ENCODE measurements at regions not wholly inside any gene's neighbourhood (a gene's known extent, or its start where the extent isn't known, plus 50 kb on each side); places are given as distances from the start of the nearest gene placed in this dataset.
A peak's percentile ranks its signal among the peaks of the same experiment; 100 is the strongest.

GRCh38 chr7:106177738-106178592 is 65.9 kb upstream of the SYPL1 start:
- no peak overlapping the region for H3K27ac Mint-ChIP-seq
- ATAC-seq (no peak), DNase-seq (no peak)
- Histone ChIP-seq H3K9me3 (ENCODE audit: control insufficient read depth, insufficient read depth, low read length) (no peaks in the 10 kb centered on the region), H3K27ac (ENCODE audit: low read length) (no peak overlapping the region), H3K4me1 (ENCODE audit: control insufficient read depth, insufficient read depth, low read length) (peaks cover 2% of the 10 kb centered on the region), H3K4me3 (ENCODE audit: low read length) (no peak overlapping the region), H3K36me3 (ENCODE audit: control insufficient read depth, insufficient read depth, low read length) (no peaks in the 10 kb centered on the region), H3K27me3 (ENCODE audit: control insufficient read depth, insufficient read depth, low read length) (peaks cover 4% of the 10 kb centered on the region)
- peaks cover 17 to 19% of the 10 kb centered on the region in 2 donors for H3K27me3 Mint-ChIP-seq (ENCODE audit: low read depth in 2 of 2)
- no peaks in the 10 kb centered on the region for H3K9me3 Mint-ChIP-seq
- 73% methylated on average over 10 of the region's 11 CpGs for WGBS (ENCODE audit: insufficient coverage)
- no peaks in the 10 kb centered on the region for H3K36me3 Mint-ChIP-seq
- TF ChIP-seq CTCF (IDR thresholded peaks at IDR 0.05): no peak
- H3K4me3 Mint-ChIP-seq: no peak overlapping the region
- no peaks in the 10 kb centered on the region for H3K4me1 Mint-ChIP-seq
- intact Hi-C loops (cut with micrococcal nuclease): loop anchor here (2.0 kb wide), 1 partner anchor 189 kb away; no protein-coding TSS in a partner anchor

GRCh38 chr7:106177300-106177690 is 65.2 kb upstream of the SYPL1 start:
- Histone ChIP-seq H3K4me1 (ENCODE audit: control insufficient read depth, insufficient read depth, low read length) (peaks cover 2% of the 10 kb centered on the region), H3K27me3 (ENCODE audit: control insufficient read depth, insufficient read depth, low read length) (peaks cover 4% of the 10 kb centered on the region), H3K9me3 (ENCODE audit: control insufficient read depth, insufficient read depth, low read length) (no peaks in the 10 kb centered on the region), H3K27ac (ENCODE audit: low read length) (no peak overlapping the region), H3K36me3 (ENCODE audit: control insufficient read depth, insufficient read depth, low read length) (no peaks in the 10 kb centered on the region), H3K4me3 (ENCODE audit: low read length) (no peak overlapping the region)
- no peak for DNase-seq
- H3K27ac Mint-ChIP-seq: no peak overlapping the region
- no peaks in the 10 kb centered on the region for H3K9me3 Mint-ChIP-seq
- H3K4me3 Mint-ChIP-seq: no peak overlapping the region
- no peak for ATAC-seq
- 82% methylated on average over 4 of the region's 4 CpGs for WGBS (ENCODE audit: insufficient coverage)
- H3K27me3 Mint-ChIP-seq (ENCODE audit: low read depth in 2 of 2): peaks cover 17 to 19% of the 10 kb centered on the region in 2 donors
- no peaks in the 10 kb centered on the region for H3K36me3 Mint-ChIP-seq
- intact Hi-C loops (cut with micrococcal nuclease): loop anchor here (2.0 kb wide), 1 partner anchor 190 kb away; no protein-coding TSS in a partner anchor
- TF ChIP-seq CTCF (IDR thresholded peaks at IDR 0.05): no peak
- H3K4me1 Mint-ChIP-seq: no peaks in the 10 kb centered on the region

- peaks cover 18 to 19% of the 10 kb centered on the region in 2 donors for H3K27me3 Mint-ChIP-seq (ENCODE audit: low read depth in 2 of 2)
- peaks cover 2% of the 10 kb centered on the region for H3K4me1 ChIP-seq (ENCODE audit: control insufficient read depth, insufficient read depth, low read length)
- H3K27me3 ChIP-seq (ENCODE audit: control insufficient read depth, insufficient read depth, low read length): peaks cover 4% of the 10 kb centered on the region
- no peaks in the 10 kb centered on the region for H3K36me3 ChIP-seq (ENCODE audit: control insufficient read depth, insufficient read depth, low read length)
- no peaks in the 10 kb centered on the region for H3K36me3 Mint-ChIP-seq
- ATAC-seq (peak; percentile 79 to 92 (median 87)), DNase-seq (peak; percentile 52 to 80)
- H3K4me1 Mint-ChIP-seq: no peaks in the 10 kb centered on the region
- H3K4me3 Mint-ChIP-seq: no peak overlapping the region
- H3K27ac ChIP-seq (ENCODE audit: low read length): no peak overlapping the region
- H3K9me3 Mint-ChIP-seq: no peaks in the 10 kb centered on the region
- TF ChIP-seq CTCF (IDR thresholded peaks at IDR 0.05): peak; percentile 86
- no peak overlapping the region for H3K4me3 ChIP-seq (ENCODE audit: low read length)
- intact Hi-C loops (cut with micrococcal nuclease): loop anchor here (1.0 to 2.0 kb wide), 3 partner anchors 190 to 560 kb away; no protein-coding TSS in a partner anchor
- H3K9me3 ChIP-seq (ENCODE audit: control insufficient read depth, insufficient read depth, low read length): no peaks in the 10 kb centered on the region
- no peak overlapping the region for H3K27ac Mint-ChIP-seq
- 19% methylated on average over 11 of the region's 11 CpGs for WGBS (ENCODE audit: insufficient coverage)
These were observed 64.5 kb upstream of the SYPL1 start for GRCh38 chr7:106176414-106177299.
